ENCODE measurements at regions not wholly inside any gene's neighbourhood (a gene's known extent, or its start where the extent isn't known, plus 50 kb on each side); places are given as distances from the start of the nearest gene placed in this dataset.

- TF ChIP-seq HMGXB4 (CRISPR knock-in tag; IDR thresholded peaks at IDR 0.05) = no peak
- TF ChIP-seq MITF (IDR thresholded peaks at IDR 0.05) = no peak
- TF ChIP-seq ZNF175 (CRISPR knock-in tag; IDR thresholded peaks at IDR 0.05; ENCODE audit: low read depth) = no peak
- TF ChIP-seq, protein P1, sequence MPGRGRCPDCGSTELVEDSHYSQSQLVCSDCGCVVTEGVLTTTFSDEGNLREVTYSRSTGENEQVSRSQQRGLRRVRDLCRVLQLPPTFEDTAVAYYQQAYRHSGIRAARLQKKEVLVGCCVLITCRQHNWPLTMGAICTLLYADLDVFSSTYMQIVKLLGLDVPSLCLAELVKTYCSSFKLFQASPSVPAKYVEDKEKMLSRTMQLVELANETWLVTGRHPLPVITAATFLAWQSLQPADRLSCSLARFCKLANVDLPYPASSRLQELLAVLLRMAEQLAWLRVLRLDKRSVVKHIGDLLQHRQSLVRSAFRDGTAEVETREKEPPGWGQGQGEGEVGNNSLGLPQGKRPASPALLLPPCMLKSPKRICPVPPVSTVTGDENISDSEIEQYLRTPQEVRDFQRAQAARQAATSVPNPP (IDR thresholded peaks at IDR 0.05; ENCODE audit: borderline replicate concordance, insufficient read depth, insufficient read length) = no peak
- no peak for TF ChIP-seq ZNF280B (CRISPR knock-in tag; IDR thresholded peaks at IDR 0.05)
- TF ChIP-seq, protein P2, sequence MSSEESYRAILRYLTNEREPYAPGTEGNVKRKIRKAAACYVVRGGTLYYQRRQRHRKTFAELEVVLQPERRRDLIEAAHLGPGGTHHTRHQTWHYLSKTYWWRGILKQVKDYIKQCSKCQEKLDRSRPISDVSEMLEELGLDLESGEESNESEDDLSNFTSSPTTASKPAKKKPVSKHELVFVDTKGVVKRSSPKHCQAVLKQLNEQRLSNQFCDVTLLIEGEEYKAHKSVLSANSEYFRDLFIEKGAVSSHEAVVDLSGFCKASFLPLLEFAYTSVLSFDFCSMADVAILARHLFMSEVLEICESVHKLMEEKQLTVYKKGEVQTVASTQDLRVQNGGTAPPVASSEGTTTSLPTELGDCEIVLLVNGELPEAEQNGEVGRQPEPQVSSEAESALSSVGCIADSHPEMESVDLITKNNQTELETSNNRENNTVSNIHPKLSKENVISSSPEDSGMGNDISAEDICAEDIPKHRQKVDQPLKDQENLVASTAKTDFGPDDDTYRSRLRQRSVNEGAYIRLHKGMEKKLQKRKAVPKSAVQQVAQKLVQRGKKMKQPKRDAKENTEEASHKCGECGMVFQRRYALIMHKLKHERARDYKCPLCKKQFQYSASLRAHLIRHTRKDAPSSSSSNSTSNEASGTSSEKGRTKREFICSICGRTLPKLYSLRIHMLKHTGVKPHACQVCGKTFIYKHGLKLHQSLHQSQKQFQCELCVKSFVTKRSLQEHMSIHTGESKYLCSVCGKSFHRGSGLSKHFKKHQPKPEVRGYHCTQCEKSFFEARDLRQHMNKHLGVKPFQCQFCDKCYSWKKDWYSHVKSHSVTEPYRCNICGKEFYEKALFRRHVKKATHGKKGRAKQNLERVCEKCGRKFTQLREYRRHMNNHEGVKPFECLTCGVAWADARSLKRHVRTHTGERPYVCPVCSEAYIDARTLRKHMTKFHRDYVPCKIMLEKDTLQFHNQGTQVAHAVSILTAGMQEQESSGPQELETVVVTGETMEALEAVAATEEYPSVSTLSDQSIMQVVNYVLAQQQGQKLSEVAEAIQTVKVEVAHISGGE (CRISPR knock-in tag; IDR thresholded peaks at IDR 0.05) = no peak
- no peak for TF ChIP-seq ZNF583 (CRISPR knock-in tag; IDR thresholded peaks at IDR 0.05)
- TF ChIP-seq CREB5 (CRISPR knock-in tag; IDR thresholded peaks at IDR 0.05) = no peak
Observed at GRCh38 chr5:130280528-130281217, 376.4 kb downstream of the CHSY3 start (continued).
